GM20431 (cell line): ENCODE measurements at regions not wholly inside any gene's neighbourhood (a gene's known extent, or its start where the extent isn't known, plus 50 kb on each side); places are given as distances from the start of the nearest gene placed in this dataset.

ENCODE experiments used
- in situ Hi-C: fragments of 300-500 bp; cut with MseI, MboI; formaldehyde crosslinking; loops from one replicate; pipeline ENCODE4 v1.15.0; 2020; ENCODE audit warnings: low sequenced_read_pairs; ENCODE audit not compliant: unreplicated experiment

- in situ Hi-C loops = no loop called here
These were observed 1384.1 kb upstream of the B3GALT2 start for GRCh38 chr1:194570476-194570875.

GRCh38 chr1:194568610-194569009, 1382.2 kb upstream of the B3GALT2 start:
- in situ Hi-C loops = no loop called here

GRCh38 chr1:194548071-194548470, 1361.7 kb upstream of the B3GALT2 start:
- in situ Hi-C loops = no loop called here

- in situ Hi-C loops = no loop called here
These were observed 1357.6 kb upstream of the B3GALT2 start for GRCh38 chr1:194544012-194544411.

GRCh38 chr1:194538453-194538852, 1352.0 kb upstream of the B3GALT2 start:
- in situ Hi-C loops = no loop called here

GRCh38 chr1:194537521-194537920, 1351.1 kb upstream of the B3GALT2 start:
- in situ Hi-C loops = no loop called here

- in situ Hi-C loops = no loop called here
These were observed 1349.0 kb upstream of the B3GALT2 start for GRCh38 chr1:194535369-194535768.

- in situ Hi-C loops = no loop called here
These were observed 1348.4 kb upstream of the B3GALT2 start for GRCh38 chr1:194534784-194535183.

GRCh38 chr1:194533641-194534040, 1347.2 kb upstream of the B3GALT2 start:
- in situ Hi-C loops = no loop called here

GRCh38 chr1:194517567-194517966, 1331.2 kb upstream of the B3GALT2 start:
- in situ Hi-C loops = no loop called here

GRCh38 chr1:194515916-194516315, 1329.5 kb upstream of the B3GALT2 start:
- in situ Hi-C loops = no loop called here

GRCh38 chr1:194512957-194513356, 1326.5 kb upstream of the B3GALT2 start:
- in situ Hi-C loops = no loop called here

GRCh38 chr1:194512345-194512744, 1325.9 kb upstream of the B3GALT2 start:
- in situ Hi-C loops = no loop called here

- in situ Hi-C loops = no loop called here
These were observed 1316.8 kb upstream of the B3GALT2 start for GRCh38 chr1:194503209-194503608.

GRCh38 chr1:194495434-194495833, 1309.0 kb upstream of the B3GALT2 start:
- in situ Hi-C loops = no loop called here

- in situ Hi-C loops = no loop called here
These were observed 1300.8 kb upstream of the B3GALT2 start for GRCh38 chr1:194487172-194487571.

- in situ Hi-C loops = no loop called here
These were observed 1299.0 kb upstream of the B3GALT2 start for GRCh38 chr1:194485432-194485831.

GRCh38 chr1:194478731-194479130, 1292.3 kb upstream of the B3GALT2 start:
- in situ Hi-C loops = no loop called here

- in situ Hi-C loops = no loop called here
These were observed 1291.5 kb upstream of the B3GALT2 start for GRCh38 chr1:194477908-194478307.

GRCh38 chr1:194476872-194477271, 1290.5 kb upstream of the B3GALT2 start:
- in situ Hi-C loops = no loop called here

- in situ Hi-C loops = no loop called here
These were observed 1289.9 kb upstream of the B3GALT2 start for GRCh38 chr1:194476351-194476750.

- in situ Hi-C loops = no loop called here
These were observed 1288.3 kb upstream of the B3GALT2 start for GRCh38 chr1:194474701-194475100.

GRCh38 chr1:194473766-194474165, 1287.4 kb upstream of the B3GALT2 start:
- in situ Hi-C loops = no loop called here
